ENCODE measurements at regions not wholly inside any gene's neighbourhood (a gene's known extent, or its start where the extent isn't known, plus 50 kb on each side); places are given as distances from the start of the nearest gene placed in this dataset.

DNA sequence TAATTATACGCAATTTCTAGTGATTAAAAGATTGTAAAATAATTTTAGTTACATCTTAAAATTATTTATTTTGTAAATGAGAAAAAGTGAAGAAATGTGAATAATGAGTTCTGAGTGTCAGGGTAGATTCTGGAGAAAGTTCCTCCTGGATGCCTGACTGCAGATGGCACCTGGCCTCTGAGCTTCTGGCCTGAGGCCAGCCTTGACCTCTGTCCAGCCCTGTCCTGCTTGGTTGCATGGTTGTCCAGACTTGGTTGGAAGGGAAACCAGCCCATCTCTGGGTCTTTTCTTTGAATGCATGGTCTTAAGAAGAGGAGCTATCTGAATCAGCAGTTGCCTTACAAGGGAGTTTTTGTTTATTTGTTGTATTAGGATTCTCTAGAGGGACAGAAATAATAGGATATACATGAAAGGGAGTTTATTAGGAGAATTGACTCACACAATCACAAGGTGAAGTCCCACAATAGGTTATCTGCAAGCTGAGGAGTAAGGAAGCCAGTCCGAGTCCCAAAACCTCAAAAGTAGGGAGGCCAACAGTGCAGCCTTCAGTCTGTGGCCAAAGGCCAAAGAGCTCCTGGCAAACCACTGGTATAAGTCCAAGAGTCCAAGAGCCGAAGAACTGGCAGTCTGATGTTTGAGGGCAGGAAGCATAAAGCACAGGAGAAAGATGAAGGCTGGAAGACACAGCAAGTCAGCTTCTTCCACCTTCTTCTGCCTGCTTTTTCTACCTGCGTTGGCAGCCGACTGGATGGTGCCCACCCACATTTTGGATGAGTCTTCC is 385.8 kb downstream of the ZNF536 start:
- no peaks in the 10 kb centered on the region for H3K36me3 ChIP-seq (ENCODE audit: control insufficient read depth in 2 of 4, insufficient read depth in 4 of 4, low read length in 3 of 4)
- H3K4me2 ChIP-seq (ENCODE audit: insufficient read depth in 1 of 2, low read depth in 2 of 2, low read length in 2 of 2) = no peak overlapping the region
- no peak overlapping the region for H4K5ac ChIP-seq (ENCODE audit: insufficient read length, low read depth, low read length)
- no peak overlapping the region for H3K14ac ChIP-seq (ENCODE audit: insufficient read length)
- H2AFZ ChIP-seq (ENCODE audit: low read length) = no peak overlapping the region
- H3K4me3 ChIP-seq (ENCODE audit: extremely low read depth in 1 of 4, insufficient read depth in 2 of 4, low read depth in 3 of 4, low read length in 4 of 4) = no peak overlapping the region
- H4K91ac ChIP-seq (replicated peaks; ENCODE audit: insufficient read length, low read length) = no peak overlapping the region
- H3K4ac ChIP-seq (replicated peaks; ENCODE audit: insufficient read length, low read depth, low read length) = no peak overlapping the region
- no peaks in the 10 kb centered on the region for H3K79me2 ChIP-seq (ENCODE audit: control insufficient read depth in 1 of 2, insufficient read depth in 2 of 2, low read length in 2 of 2)
- H2BK120ac ChIP-seq (replicated peaks; ENCODE audit: low read depth, low read length) = no peak overlapping the region
- CTCF ChIA-PET (ENCODE audit: partially characterized antibody) = interaction anchor here (0.7 to 2.5 kb wide), 3 partner anchors 23 to 92 kb away, joined by 3 to 6 read pairs (median 3); no protein-coding TSS in a partner anchor
- no peak overlapping the region for H2BK15ac ChIP-seq (ENCODE audit: low read length)
- no peak overlapping the region for H3K9ac ChIP-seq (replicated peaks in 1 of 4; ENCODE audit: extremely low read depth in 1 of 4, low read depth in 3 of 4, low read length in 3 of 4)
- no peak overlapping the region for H2AK5ac ChIP-seq (ENCODE audit: low read depth, low read length)
- FAIRE-seq = no peak
- no peak overlapping the region for H3K27ac ChIP-seq (ENCODE audit: low read depth, low read length)
- H3K27me3 ChIP-seq (replicated peaks in 1 of 4; ENCODE audit: control insufficient read depth in 3 of 4, extremely low read depth in 1 of 4, insufficient read depth in 3 of 4, low read length in 3 of 4) = no peaks in the 10 kb centered on the region
- no peaks in the 10 kb centered on the region for H3K79me1 ChIP-seq (ENCODE audit: low read depth, low read length)
- DNase-seq (ENCODE audit: low read depth in 1 of 2, low spot score in 2 of 2) = no peak
- H3K18ac ChIP-seq (ENCODE audit: extremely low read depth, low read length) = no peak overlapping the region
- no peaks in the 10 kb centered on the region for H4K20me1 ChIP-seq (replicated peaks in 1 of 2; ENCODE audit: control insufficient read depth in 1 of 2, insufficient read depth in 2 of 2, low read length in 2 of 2)
- TF ChIP-seq, protein P1, sequence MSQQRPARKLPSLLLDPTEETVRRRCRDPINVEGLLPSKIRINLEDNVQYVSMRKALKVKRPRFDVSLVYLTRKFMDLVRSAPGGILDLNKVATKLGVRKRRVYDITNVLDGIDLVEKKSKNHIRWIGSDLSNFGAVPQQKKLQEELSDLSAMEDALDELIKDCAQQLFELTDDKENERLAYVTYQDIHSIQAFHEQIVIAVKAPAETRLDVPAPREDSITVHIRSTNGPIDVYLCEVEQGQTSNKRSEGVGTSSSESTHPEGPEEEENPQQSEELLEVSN (IDR thresholded peaks at IDR 0.05) = no peak
- TF ChIP-seq TEAD4 (IDR thresholded peaks at IDR 0.05; ENCODE audit: low read depth, low read length) (no peak), SP2 (IDR thresholded peaks at IDR 0.05; ENCODE audit: low read length) (no peak), CBX8 (IDR thresholded peaks at IDR 0.05; ENCODE audit: borderline replicate concordance, low read depth, low read length) (no peak), CBX5 (IDR thresholded peaks at IDR 0.05; ENCODE audit: low read depth, low read length) (no peak), SIX5 (IDR thresholded peaks at IDR 0.05; ENCODE audit: low read depth, low read length) (no peak), RAD21 (IDR thresholded peaks at IDR 0.05 in 1 of 2, conservative IDR thresholded peaks at IDR 0.05 in 1 of 2; ENCODE audit: low read depth in 2 of 2, low read length in 2 of 2) (no peak), POU5F1 (IDR thresholded peaks at IDR 0.05; ENCODE audit: low read depth, low read length) (no peak)
- TF ChIP-seq, protein P2, sequence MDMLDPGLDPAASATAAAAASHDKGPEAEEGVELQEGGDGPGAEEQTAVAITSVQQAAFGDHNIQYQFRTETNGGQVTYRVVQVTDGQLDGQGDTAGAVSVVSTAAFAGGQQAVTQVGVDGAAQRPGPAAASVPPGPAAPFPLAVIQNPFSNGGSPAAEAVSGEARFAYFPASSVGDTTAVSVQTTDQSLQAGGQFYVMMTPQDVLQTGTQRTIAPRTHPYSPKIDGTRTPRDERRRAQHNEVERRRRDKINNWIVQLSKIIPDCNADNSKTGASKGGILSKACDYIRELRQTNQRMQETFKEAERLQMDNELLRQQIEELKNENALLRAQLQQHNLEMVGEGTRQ (IDR thresholded peaks at IDR 0.05; ENCODE audit: low read length) = no peak
- no peaks in the 10 kb centered on the region for H3K4me1 ChIP-seq (replicated peaks in 1 of 4; ENCODE audit: control insufficient read depth in 3 of 4, insufficient read depth in 4 of 4, low read length in 3 of 4)
- no peaks in the 10 kb centered on the region for H3K9me3 ChIP-seq (ENCODE audit: insufficient read depth in 2 of 2, low read depth in 1 of 2, low read length in 1 of 2)
- H4K8ac ChIP-seq (ENCODE audit: extremely low read depth, insufficient read depth, low read length) = no peak overlapping the region
- H2BK12ac ChIP-seq (ENCODE audit: low read depth, low read length) = no peak overlapping the region
- no peak overlapping the region for H3K56ac ChIP-seq (replicated peaks; ENCODE audit: insufficient read length, low read depth, low read length)
- WGBS, 2 experiments (ENCODE audit: extremely low coverage in 1 of 2, insufficient coverage in 1 of 2, insufficient read length in 1 of 2, insufficient replicate concordance in 2 of 2, low coverage in 1 of 2, low lambda C conversion rate in 2 of 2, missing lambda C conversion rate in 1 of 2) = 91% methylated on average over 5 of the region's 5 CpGs; no CpG with 5 or more reads in 1 of the 2 experiments
- POLR2A ChIA-PET (ENCODE audit: partially characterized antibody) = no interaction called here
- no peak overlapping the region for H3K23ac ChIP-seq (ENCODE audit: insufficient read length)
- H2BK5ac ChIP-seq (ENCODE audit: low read depth, low read length) = no peak overlapping the region
- no peaks in the 10 kb centered on the region for H3K23me2 ChIP-seq (ENCODE audit: low read depth, low read length)
- H2BK20ac ChIP-seq (ENCODE audit: low read length) = no peak overlapping the region
